ENCODE measurements at regions not wholly inside any gene's neighbourhood (a gene's known extent, or its start where the extent isn't known, plus 50 kb on each side); places are given as distances from the start of the nearest gene placed in this dataset.

GRCh38 chr11:15651816-15652215 is 537.1 kb downstream of the INSC start:
- intact Hi-C loops (cut with DNase I; ENCODE audit: low total_unique reads) = no loop called here

GRCh38 chr11:15653191-15653710 is 538.5 kb downstream of the INSC start:
- H3K27ac ChIP-seq = no peak overlapping the region
- H3K36me3 ChIP-seq = no peaks in the 10 kb centered on the region
- H3K4me3 ChIP-seq = no peak overlapping the region
- peaks cover 8 to 16% (median 12%) of the 10 kb centered on the region in 4 donors for H3K4me1 ChIP-seq
- TF ChIP-seq CTCF (IDR thresholded peaks at IDR 0.05) (no peak), POLR2AphosphoS5 (IDR thresholded peaks at IDR 0.05) (no peak), POLR2A (IDR thresholded peaks at IDR 0.05) (no peak), EP300 (IDR thresholded peaks at IDR 0.05; ENCODE audit: low read depth) (no peak)
- no peak for DNase-seq
- H3K9me3 ChIP-seq = no peaks in the 10 kb centered on the region
- in situ Hi-C loops (cut with MboI; ENCODE audit: low pct_ligation_motif_present in 1 of 4, low pct_unique_long_range_greater_than_20kb in 1 of 4, low sequenced_read_pairs in 3 of 4) (no loop called here), intact Hi-C loops (cut with DNase I; ENCODE audit: low total_unique reads) (no loop called here)
- H3K27me3 ChIP-seq = peaks cover 5% of the 10 kb centered on the region
- 46 to 67% methylated on average over 1 to 4 of the region's 4 CpGs for whole genome bisulfite sequencing, 2 donors (ENCODE audit: low coverage in 1 of 2)

More at GRCh38 chr11:15651816-15652215, 537.1 kb downstream of the INSC start:
- no peak for DNase-seq
- Histone ChIP-seq H3K27ac (peak overlapping the region in 1 of 4 donors; percentile 63), H3K4me1 (peaks cover 8 to 16% (median 12%) of the 10 kb centered on the region in 4 donors), H3K9me3 (no peaks in the 10 kb centered on the region), H3K4me3 (peak overlapping the region in 1 of 4 donors; percentile 8), H3K27me3 (peaks cover 5% of the 10 kb centered on the region), H3K36me3 (no peaks in the 10 kb centered on the region)
- 64 to 75% methylated on average over 5 to 11 of the region's 11 CpGs for WGBS, 2 donors (ENCODE audit: low coverage in 1 of 2)
- TF ChIP-seq POLR2AphosphoS5 (IDR thresholded peaks at IDR 0.05) (no peak), CTCF (IDR thresholded peaks at IDR 0.05) (no peak), EP300 (IDR thresholded peaks at IDR 0.05; ENCODE audit: low read depth) (no peak)
- in situ Hi-C loops (cut with MboI; ENCODE audit: low pct_ligation_motif_present in 1 of 4, low pct_unique_long_range_greater_than_20kb in 1 of 4, low sequenced_read_pairs in 3 of 4) = no loop called here

- Histone ChIP-seq H3K9me3 (no peaks in the 10 kb centered on the region), H3K36me3 (no peaks in the 10 kb centered on the region), H3K27ac (no peak overlapping the region), H3K27me3 (peaks cover 5% of the 10 kb centered on the region), H3K4me3 (no peak overlapping the region), H3K4me1 (peaks cover 8 to 16% (median 12%) of the 10 kb centered on the region in 4 donors)
- intact Hi-C loops (cut with DNase I; ENCODE audit: low total_unique reads) (no loop called here), in situ Hi-C loops (cut with MboI; ENCODE audit: low pct_ligation_motif_present in 1 of 4, low pct_unique_long_range_greater_than_20kb in 1 of 4, low sequenced_read_pairs in 3 of 4) (no loop called here)
- no peak for DNase-seq
- TF ChIP-seq POLR2AphosphoS5 (IDR thresholded peaks at IDR 0.05) (no peak), CTCF (IDR thresholded peaks at IDR 0.05) (no peak), POLR2A (IDR thresholded peaks at IDR 0.05) (no peak), EP300 (IDR thresholded peaks at IDR 0.05; ENCODE audit: low read depth) (no peak)
- WGBS, 2 donors (ENCODE audit: low coverage in 1 of 2) = 62 to 90% methylated on average over 2 to 4 of the region's 4 CpGs
These were observed 539.7 kb downstream of the INSC start for GRCh38 chr11:15654451-15654850.

GRCh38 chr11:15655552-15655951 is 540.8 kb downstream of the INSC start:
- no peak overlapping the region for H3K27ac ChIP-seq
- no peaks in the 10 kb centered on the region for H3K36me3 ChIP-seq
- TF ChIP-seq CTCF (IDR thresholded peaks at IDR 0.05) (no peak), POLR2A (IDR thresholded peaks at IDR 0.05) (no peak), POLR2AphosphoS5 (IDR thresholded peaks at IDR 0.05) (no peak)
- intact Hi-C loops (cut with DNase I; ENCODE audit: low total_unique reads) = no loop called here
- DNase-seq = peak; percentile 14
- 82 to 84% methylated on average over 3 to 8 of the region's 8 CpGs for WGBS, 2 donors (ENCODE audit: low coverage in 1 of 2)
- no peaks in the 10 kb centered on the region for H3K9me3 ChIP-seq
- H3K27me3 ChIP-seq = peaks cover 5% of the 10 kb centered on the region
- peaks cover 4 to 9% (median 6%) of the 10 kb centered on the region in 4 donors for H3K4me1 ChIP-seq
- in situ Hi-C loops (cut with MboI; ENCODE audit: low pct_ligation_motif_present in 1 of 4, low pct_unique_long_range_greater_than_20kb in 1 of 4, low sequenced_read_pairs in 3 of 4) = no loop called here
- no peak overlapping the region for H3K4me3 ChIP-seq
